Astrocyte of the spinal cord (primary cell): ENCODE measurements at regions not wholly inside any gene's neighbourhood (a gene's known extent, or its start where the extent isn't known, plus 50 kb on each side); places are given as distances from the start of the nearest gene placed in this dataset.
A peak's percentile ranks its signal among the peaks of the same experiment; 100 is the strongest.
"Not testable (repeated sequence)": the region's sequence is repeated elsewhere in the genome, so short reads cannot be mapped to it uniquely, and the experiment has no call there.

Experiments used
- DNase-seq: peaks from one replicate; pipeline ENCODE4 v3.0.0; 2011; ENCODE audit warnings: low read depth, low spot score
- H3K4me3 ChIP-seq: 2 replicates; pipeline ENCODE4 v1.5.1; 2011; ENCODE audit warnings: low read depth, mild to moderate bottlenecking, low read length, moderate library complexity
- CTCF ChIP-seq: IDR thresholded peaks from 2 replicates; pipeline ENCODE4 v1.5.1; 2012; ENCODE audit warnings: low read depth, mild to moderate bottlenecking, low read length, inconsistent platforms
- in situ Hi-C: cut with HindIII; loops from 2 replicates; pipeline ENCODE4 v1.10.0; 2017; ENCODE audit warnings: low sequenced_read_pairs

DNA sequence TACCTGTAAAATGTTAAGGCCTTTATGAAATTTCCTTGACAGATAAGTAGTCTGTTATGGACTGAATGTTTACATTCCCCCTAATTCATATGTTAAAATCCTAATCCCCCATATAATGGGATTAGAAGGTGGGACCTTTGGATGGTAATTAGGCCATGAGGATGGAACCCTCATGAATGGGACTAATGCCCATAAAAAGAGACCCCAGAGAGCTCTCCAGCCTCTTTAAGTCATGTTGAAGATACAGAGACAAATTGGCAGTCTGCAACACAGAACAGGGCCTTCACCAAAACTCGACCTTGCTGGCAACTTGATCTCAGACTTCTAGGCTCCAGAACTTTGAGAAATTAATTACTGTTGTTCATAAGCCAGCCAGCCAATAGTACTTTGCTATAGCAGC lies 1344.5 kb upstream of the PCDH7 start:
- in situ Hi-C loops = no loop called here
- TF ChIP-seq CTCF = no peak
- DNase-seq = no peak
- H3K4me3 ChIP-seq = no peak overlapping the region

DNA sequence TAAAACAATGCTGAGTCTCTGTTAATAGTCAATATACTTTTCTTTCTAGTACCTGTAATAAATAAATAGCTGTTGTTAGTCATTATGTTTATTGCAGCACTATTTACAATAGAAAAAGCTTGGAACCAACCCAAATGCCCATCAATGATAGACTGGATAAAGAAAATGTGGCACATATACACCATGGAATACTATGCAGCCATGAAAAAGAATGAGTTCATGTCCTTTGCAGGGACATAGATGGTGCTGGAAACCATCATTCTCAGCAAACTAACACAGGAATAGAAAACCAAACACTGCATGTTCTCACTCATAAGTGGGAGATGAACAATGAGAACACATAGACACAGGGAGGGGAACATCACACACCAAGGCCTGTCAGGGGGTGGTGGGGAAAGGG lies 1341.9 kb upstream of the PCDH7 start:
- H3K4me3 ChIP-seq, DNase-seq, in situ Hi-C loops: not testable (repeated sequence)

- in situ Hi-C loops = no loop called here
- no peak for TF ChIP-seq CTCF
- H3K4me3 ChIP-seq = no peak overlapping the region
- DNase-seq = no peak
These were observed 1329.2 kb upstream of the PCDH7 start for GRCh38 chr4:29390921-29391320.

- no peak overlapping the region for H3K4me3 ChIP-seq
- in situ Hi-C loops = no loop called here
- DNase-seq = peak; percentile 28
- no peak for TF ChIP-seq CTCF
These were observed 1315.1 kb upstream of the PCDH7 start for GRCh38 chr4:29405116-29405515.

DNA sequence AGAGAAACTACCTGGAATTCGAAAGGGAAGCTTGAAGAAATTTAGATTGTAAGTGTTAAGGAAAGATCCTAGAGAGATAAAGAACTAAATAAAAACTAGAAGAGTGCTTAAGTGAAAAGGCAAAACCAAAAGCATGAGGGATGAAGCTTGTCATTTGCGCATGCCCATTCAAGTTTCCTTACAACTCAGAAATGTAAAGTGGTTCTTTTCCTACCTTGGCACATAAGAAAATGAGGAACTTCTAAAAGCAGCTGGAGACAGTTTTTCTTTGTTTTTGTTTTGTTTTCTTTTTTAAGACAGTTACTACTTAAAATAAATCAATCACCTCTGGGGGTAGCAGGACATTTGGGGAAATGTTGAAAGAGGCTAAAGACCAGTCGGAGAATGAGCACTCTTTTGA lies 1304.4 kb upstream of the PCDH7 start:
- no peak for TF ChIP-seq CTCF
- no peak for DNase-seq
- no peak overlapping the region for H3K4me3 ChIP-seq
- in situ Hi-C loops = no loop called here

DNA sequence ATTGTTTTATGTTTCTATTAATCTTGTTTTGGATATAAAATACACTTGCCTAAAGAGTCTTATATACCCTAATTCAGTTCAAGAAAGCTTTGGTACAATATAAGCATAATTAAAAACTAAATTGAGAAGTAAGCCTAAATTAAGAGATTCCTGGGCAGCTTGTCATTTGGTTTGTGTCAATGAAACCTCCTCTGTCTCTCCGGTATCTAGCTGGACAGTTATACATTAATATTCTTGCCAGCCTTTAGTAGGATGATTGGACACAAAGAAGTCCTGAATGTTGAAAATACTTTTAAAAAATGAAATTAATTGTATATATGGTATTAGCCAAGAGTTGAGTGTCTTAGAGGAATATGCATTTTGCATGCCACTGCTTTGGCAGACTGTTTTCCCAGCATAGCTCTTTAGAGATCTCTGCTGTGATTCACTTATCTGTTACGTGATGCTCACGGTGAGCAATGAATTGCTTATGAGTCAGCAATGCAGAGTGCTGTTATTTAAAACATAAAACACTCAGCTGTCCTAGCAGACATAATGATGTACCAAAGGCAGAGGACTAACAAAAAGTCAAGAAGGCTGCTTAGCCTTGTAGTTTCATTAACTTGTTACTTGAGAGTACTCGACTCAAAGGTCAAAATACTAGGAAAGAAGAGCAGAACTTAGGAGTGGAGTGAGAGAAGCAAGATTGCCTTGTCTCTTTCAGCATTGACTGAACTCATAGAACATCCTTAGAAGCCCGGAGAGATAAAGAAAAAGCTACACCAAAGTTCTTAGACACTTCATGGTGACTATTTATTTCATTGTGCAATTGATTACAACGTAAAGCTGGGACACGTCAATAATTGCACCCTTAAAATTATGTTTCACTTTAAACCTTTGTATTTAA lies 1296.1 kb upstream of the PCDH7 start:
- peak; percentile 87 for DNase-seq
- in situ Hi-C loops = no loop called here
- H3K4me3 ChIP-seq = no peak overlapping the region
- no peak for TF ChIP-seq CTCF

DNA sequence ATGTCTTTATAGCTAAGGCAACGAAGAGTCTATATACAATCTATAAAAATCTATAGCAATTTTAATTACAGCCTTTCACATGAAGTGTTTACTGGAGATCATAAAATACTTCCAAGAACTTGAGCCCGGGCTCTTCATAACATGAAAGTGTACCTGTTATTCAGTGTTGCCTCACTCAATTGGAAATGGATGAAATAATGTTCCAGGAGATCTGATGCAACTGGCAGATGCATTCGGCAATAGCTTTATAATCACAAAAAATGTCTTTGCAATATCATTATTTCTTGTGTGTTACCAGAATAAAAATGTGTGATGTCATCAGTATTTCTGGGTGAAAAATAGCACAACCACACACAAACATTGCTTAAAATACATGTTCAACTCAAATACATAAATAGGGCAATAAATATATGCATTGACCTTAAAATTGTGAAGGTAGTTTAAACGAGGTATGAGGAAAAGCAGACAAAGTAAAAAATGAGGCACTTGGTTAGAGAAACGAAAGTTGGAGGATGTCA lies 1266.8 kb upstream of the PCDH7 start:
- TF ChIP-seq CTCF = no peak
- no peak for DNase-seq
- in situ Hi-C loops = no loop called here
- no peak overlapping the region for H3K4me3 ChIP-seq
